Panc1 (cell line): ENCODE measurements at regions not wholly inside any gene's neighbourhood (a gene's known extent, or its start where the extent isn't known, plus 50 kb on each side); places are given as distances from the start of the nearest gene placed in this dataset.

Source experiments
- ATAC-seq: fragments of 200-7000 bp; cut with Tn5 transposase; 2 replicates; pipeline ENCODE4 v1.9.1; 2020; ENCODE audit warnings: mild to moderate bottlenecking, moderate library complexity
- BruUV-seq: library from RNA; stranded (reverse); fragments of 400-500 nt; replicated peaks from 2 replicates; lab custom pipeline; 2021; lab: Mats Ljungman, UMichigan
- CTCF ChIA-PET: fragments of 300-600 bp; sonication (Branson Sonifier 250); formaldehyde crosslinking; loops from one replicate; lab custom pipeline; 2022; ENCODE audit warnings: antibody characterized with exemption; lab: Charles Lee
- POLR2A ChIA-PET: fragments of 300-600 bp; sonication (Branson Sonifier 250); formaldehyde crosslinking; loops from one replicate; lab custom pipeline; 2022; ENCODE audit warnings: antibody characterized with exemption; lab: Charles Lee
- DNase-seq: peaks from one replicate; pipeline ENCODE4 v3.0.0-alpha.2; 2010; ENCODE audit warnings: low read depth, low spot score
- H3K27ac ChIP-seq: 2 replicates; pipeline ENCODE4 v1.5.1; 2011; ENCODE audit warnings: mild to moderate bottlenecking, low read length, inconsistent platforms
- H3K27me3 ChIP-seq: fragments of 200-500 bp; sonication (Bioruptor generic); 2 replicates; pipeline ENCODE4 v1.6.0; 2014; ENCODE audit warnings: low read length, inconsistent platforms; ENCODE audit not compliant: control insufficient read depth, insufficient read depth
- H3K36me3 ChIP-seq: fragments of 200-500 bp; sonication (Bioruptor generic); 2 replicates; pipeline ENCODE4 v1.5.1; 2014; ENCODE audit warnings: inconsistent platforms, mild to moderate bottlenecking, low read length, moderate library complexity; ENCODE audit not compliant: control insufficient read depth, insufficient read depth
- H3K4me1 ChIP-seq: 2 replicates; pipeline ENCODE4 v1.5.1; 2011; ENCODE audit warnings: inconsistent platforms, mild to moderate bottlenecking, low read length, moderate library complexity; ENCODE audit not compliant: control insufficient read depth, insufficient read depth
- H3K4me3 ChIP-seq, 2 experiments: 2 replicates each; pipeline ENCODE4 v1.5.1; 2011 to 2012; ENCODE audit warnings: low read depth in 2 of 2, low read length in 2 of 2, mild to moderate bottlenecking in 2 of 2, inconsistent platforms in 1 of 2, moderate library complexity in 1 of 2
- H3K9me3 ChIP-seq: fragments of 200-500 bp; sonication (Bioruptor generic); 2 replicates; pipeline ENCODE4 v1.5.1; 2014; ENCODE audit warnings: low read depth, mild to moderate bottlenecking, inconsistent platforms, low read length, moderate library complexity; ENCODE audit not compliant: control insufficient read depth, insufficient read depth
- CTCF ChIP-seq: fragments of 450-650 bp; IDR thresholded peaks from 2 replicates; pipeline ENCODE4 v1.5.1; 2017; ENCODE audit warnings: mild to moderate bottlenecking
- POLR2AphosphoS5 ChIP-seq: IDR thresholded peaks from 2 replicates; pipeline ENCODE4 v1.6.1; 2012; ENCODE audit warnings: mild to moderate bottlenecking, low read depth, low read length, moderate library complexity
- REST ChIP-seq, 2 experiments: IDR thresholded peaks; 2 replicates each; pipeline ENCODE4 v1.6.1; 2011 to 2012; ENCODE audit warnings: low read depth in 2 of 2, control low read depth in 1 of 2, low read length in 1 of 2, mild to moderate bottlenecking in 1 of 2, moderate library complexity in 1 of 2; ENCODE audit not compliant: insufficient read depth in 1 of 2
- SIN3A ChIP-seq: IDR thresholded peaks from 2 replicates; pipeline ENCODE4 v1.6.1; 2012; ENCODE audit warnings: low read depth, mild to moderate bottlenecking, low read length, moderate library complexity, borderline replicate concordance; ENCODE audit not compliant: insufficient read depth
- TCF7L2 ChIP-seq: IDR thresholded peaks from 2 replicates; pipeline ENCODE4 v1.6.1; 2011; ENCODE audit warnings: mild to moderate bottlenecking, low read depth, low read length, inconsistent platforms
- in situ Hi-C: cut with HindIII; loops from 2 replicates; pipeline ENCODE4 v1.10.0; 2016; ENCODE audit warnings: low sequenced_read_pairs, low pct_unique_long_range_greater_than_20kb
- intact Hi-C: fragments of 100-400 bp; cut with micrococcal nuclease; formaldehyde crosslinking; loops from one replicate; pipeline ENCODE4 v1.10.0; 2022; ENCODE audit not compliant: unreplicated experiment

GRCh38 chr4:36446275-36446674, 164.9 kb downstream of the DTHD1 start:
- in situ Hi-C loops = no loop called here
- no TSS peak for BruUV-seq
- POLR2A ChIA-PET = no interaction called here
- Histone ChIP-seq H3K36me3 (no peaks in the 10 kb centered on the region), H3K27ac (no peak overlapping the region), H3K4me3 (no peak overlapping the region), H3K9me3 (no peaks in the 10 kb centered on the region), H3K27me3 (no peaks in the 10 kb centered on the region), H3K4me1 (no peaks in the 10 kb centered on the region)
- CTCF ChIA-PET = no interaction called here
- TF ChIP-seq SIN3A (no peak), TCF7L2 (no peak), CTCF (no peak), REST (IDR thresholded peaks at IDR 0.05; ENCODE audit: insufficient read depth in 1 of 2, low read depth in 2 of 2, low read length in 1 of 2) (no peak), POLR2AphosphoS5 (no peak)
- ATAC-seq (no peak), DNase-seq (no peak)
- intact Hi-C loops = no loop called here

GRCh38 chr4:36461344-36461743, 179.9 kb downstream of the DTHD1 start:
- H3K36me3 ChIP-seq = no peaks in the 10 kb centered on the region
- no peak for TF ChIP-seq CTCF
- POLR2A ChIA-PET = no interaction called here
- no peaks in the 10 kb centered on the region for H3K27me3 ChIP-seq
- intact Hi-C loops (no loop called here), in situ Hi-C loops (no loop called here)
- no peak for ATAC-seq
- H3K4me1 ChIP-seq = no peaks in the 10 kb centered on the region
- H3K4me3 ChIP-seq = no peak overlapping the region
- no peak overlapping the region for H3K27ac ChIP-seq
- BruUV-seq = no TSS peak
- CTCF ChIA-PET = no interaction called here
- DNase-seq = no peak
- no peaks in the 10 kb centered on the region for H3K9me3 ChIP-seq

GRCh38 chr4:36467670-36468069, 186.3 kb downstream of the DTHD1 start:
- in situ Hi-C loops (no loop called here), intact Hi-C loops (no loop called here)
- no peak overlapping the region for H3K27ac ChIP-seq
- H3K4me1 ChIP-seq = no peaks in the 10 kb centered on the region
- no peaks in the 10 kb centered on the region for H3K27me3 ChIP-seq
- H3K36me3 ChIP-seq = no peaks in the 10 kb centered on the region
- DNase-seq = no peak
- no peak overlapping the region for H3K4me3 ChIP-seq
- ChIA-PET POLR2A (no interaction called here), CTCF (no interaction called here)
- TF ChIP-seq POLR2AphosphoS5 = no peak
- no peak for TF ChIP-seq SIN3A
- TF ChIP-seq CTCF = no peak
- ATAC-seq = no peak
- H3K9me3 ChIP-seq = no peaks in the 10 kb centered on the region
- BruUV-seq = no TSS peak
